MM.1S (cell line): ENCODE measurements at regions not wholly inside any gene's neighbourhood (a gene's known extent, or its start where the extent isn't known, plus 50 kb on each side); places are given as distances from the start of the nearest gene placed in this dataset.
A peak's percentile ranks its signal among the peaks of the same experiment; 100 is the strongest.

Experiments used
- DNase-seq: peaks from one replicate; pipeline ENCODE4 v3.0.0-alpha.2; 2015
- H2AFZ ChIP-seq: fragments of 300-600 bp; sonication (generic); 2 replicates; pipeline ENCODE4 v1.6.0; 2016; ENCODE audit warnings: antibody characterized with exemption, low read length
- H3F3A ChIP-seq: fragments of 300-600 bp; sonication (generic); 2 replicates; pipeline ENCODE4 v1.6.1; 2016; ENCODE audit warnings: mild to moderate bottlenecking, antibody characterized with exemption, low read length, moderate library complexity, mixed read lengths; ENCODE audit not compliant: insufficient read depth
- H3K27ac ChIP-seq: fragments of 300-600 bp; sonication (generic); 2 replicates; pipeline ENCODE4 v1.5.1; 2016; ENCODE audit warnings: mild to moderate bottlenecking, low read length
- H3K27me3 ChIP-seq: fragments of 300-600 bp; sonication (generic); replicated peaks from 2 replicates; pipeline ENCODE4 v1.6.0; 2016; ENCODE audit warnings: low read length; ENCODE audit not compliant: insufficient read depth
- H3K36me3 ChIP-seq: fragments of 300-600 bp; sonication (generic); replicated peaks from 2 replicates; pipeline ENCODE4 v1.6.1; 2016; ENCODE audit warnings: mild to moderate bottlenecking, low read length, mixed read lengths; ENCODE audit not compliant: insufficient read depth
- H3K4me1 ChIP-seq: fragments of 300-600 bp; sonication (generic); 2 replicates; pipeline ENCODE4 v1.6.1; 2016; ENCODE audit warnings: low read length, mixed read lengths
- H3K4me2 ChIP-seq: fragments of 300-600 bp; sonication (generic); 2 replicates; pipeline ENCODE4 v1.6.0; 2016; ENCODE audit warnings: low read depth, low read length
- H3K4me3 ChIP-seq: fragments of 300-600 bp; sonication (generic); 2 replicates; pipeline ENCODE4 v1.5.1; 2016; ENCODE audit warnings: low read length, mixed read lengths
- H3K79me2 ChIP-seq: fragments of 300-600 bp; sonication (generic); 2 replicates; pipeline ENCODE4 v1.6.1; 2016; ENCODE audit warnings: mixed run types, low read length, mixed read lengths
- H3K9ac ChIP-seq: fragments of 300-600 bp; sonication (generic); 2 replicates; pipeline ENCODE4 v1.6.1; 2016; ENCODE audit warnings: low read length, mixed read lengths
- H3K9me2 ChIP-seq: fragments of 300-600 bp; sonication (generic); replicated peaks from 2 replicates; pipeline ENCODE4 v1.6.1; 2016; ENCODE audit warnings: mild to moderate bottlenecking, low read length, mixed read lengths; ENCODE audit not compliant: insufficient read depth
- H3K9me3 ChIP-seq: fragments of 300-600 bp; sonication (generic); replicated peaks from 2 replicates; pipeline ENCODE4 v1.6.1; 2016; ENCODE audit warnings: mild to moderate bottlenecking, low read length, mixed read lengths; ENCODE audit not compliant: insufficient read depth
- H4K20me1 ChIP-seq: fragments of 300-600 bp; sonication (generic); 2 replicates; pipeline ENCODE4 v1.6.1; 2016; ENCODE audit warnings: mild to moderate bottlenecking, low read length, moderate library complexity, mixed read lengths; ENCODE audit not compliant: insufficient read depth
- CTCF ChIP-seq: fragments of 300-600 bp; sonication (generic); IDR thresholded peaks from 2 replicates; pipeline ENCODE4 v1.5.1; 2016; ENCODE audit warnings: antibody characterized with exemption, low read length, mixed read lengths
- EZH2 ChIP-seq: fragments of 300-600 bp; sonication (generic); optimal IDR thresholded peaks from 2 replicates; pipeline ENCODE3; 2017; ENCODE audit warnings: low read depth, mild to moderate bottlenecking, antibody characterized with exemption, low read length, mixed read lengths
- EZH2phosphoT487 ChIP-seq: fragments of 300-600 bp; sonication (generic); IDR thresholded peaks from 2 replicates; pipeline ENCODE4 v1.6.1; 2018; ENCODE audit warnings: antibody characterized with exemption, low read length

GRCh38 chrX:138777230-138777629, 65.7 kb upstream of the FGF13 start:
- no peaks in the 10 kb centered on the region for H3K9me2 ChIP-seq

DNA sequence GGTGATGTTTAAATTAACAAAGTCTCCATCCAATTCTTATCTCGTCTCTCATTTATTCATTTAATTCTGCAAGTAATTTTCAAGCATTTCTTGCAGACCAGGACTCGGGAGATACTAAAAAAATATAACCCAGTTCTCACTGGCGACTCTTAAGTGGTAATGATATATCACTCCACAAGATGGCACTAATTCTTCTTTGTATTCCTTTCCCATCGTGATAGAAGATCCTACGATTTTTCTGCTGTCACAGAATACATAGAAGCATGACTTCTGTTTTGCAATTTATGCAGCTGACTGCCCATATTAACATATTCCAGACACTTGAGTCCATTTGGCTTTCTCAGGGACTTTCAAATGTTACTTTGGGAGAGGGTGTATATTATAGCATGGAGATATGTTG, 64.0 kb upstream of the FGF13 start:
- Histone ChIP-seq H3K79me2 (no peaks in the 10 kb centered on the region), H4K20me1 (no peaks in the 10 kb centered on the region), H3K4me2 (no peak overlapping the region), H3K27me3 (no peaks in the 10 kb centered on the region), H3K9me3 (no peaks in the 10 kb centered on the region), H3K9me2 (no peaks in the 10 kb centered on the region), H3K4me3 (no peak overlapping the region), H2AFZ (no peak overlapping the region), H3K36me3 (no peaks in the 10 kb centered on the region), H3K9ac (no peak overlapping the region), H3K27ac (no peak overlapping the region), H3F3A (no peaks in the 10 kb centered on the region), H3K4me1 (no peaks in the 10 kb centered on the region)
- DNase-seq: peak; percentile 41
- TF ChIP-seq CTCF: peak; percentile 49
- TF ChIP-seq EZH2phosphoT487: no peak
- no peak for TF ChIP-seq EZH2

More at GRCh38 chrX:138777230-138777629, 65.7 kb upstream of the FGF13 start:
- Histone ChIP-seq H4K20me1 (no peaks in the 10 kb centered on the region), H3K79me2 (no peaks in the 10 kb centered on the region), H3K4me1 (no peaks in the 10 kb centered on the region), H2AFZ (no peak overlapping the region), H3K4me2 (no peak overlapping the region), H3K4me3 (no peak overlapping the region), H3K36me3 (no peaks in the 10 kb centered on the region), H3K9me3 (no peaks in the 10 kb centered on the region), H3K9ac (no peak overlapping the region), H3K27me3 (no peaks in the 10 kb centered on the region), H3K27ac (no peak overlapping the region), H3F3A (no peaks in the 10 kb centered on the region)
- DNase-seq: no peak
- TF ChIP-seq CTCF (no peak), EZH2phosphoT487 (no peak), EZH2 (no peak)

DNA sequence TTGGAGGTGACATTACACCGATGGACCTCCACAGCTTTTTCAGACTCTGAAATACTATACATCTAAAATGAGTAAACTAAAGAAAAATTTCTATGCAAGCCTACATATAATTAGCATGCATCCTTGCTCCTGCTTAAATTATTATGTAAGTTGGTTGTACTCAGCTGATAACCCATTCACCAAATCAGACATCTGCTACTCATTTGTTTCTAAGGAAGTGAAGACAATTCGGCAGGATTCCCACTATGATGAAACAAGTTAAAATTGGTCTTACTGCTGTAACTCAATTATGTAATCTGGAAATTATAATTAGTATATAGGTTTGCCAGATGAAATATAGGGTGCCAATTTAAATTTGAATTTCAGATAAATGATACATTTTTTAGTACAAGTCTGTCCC, 59.5 kb upstream of the FGF13 start:
- Histone ChIP-seq H3K4me3 (no peak overlapping the region), H3K27ac (no peak overlapping the region), H4K20me1 (no peaks in the 10 kb centered on the region), H3F3A (no peaks in the 10 kb centered on the region), H3K79me2 (no peaks in the 10 kb centered on the region), H3K27me3 (no peaks in the 10 kb centered on the region), H3K9me2 (no peaks in the 10 kb centered on the region), H3K4me1 (no peaks in the 10 kb centered on the region), H3K9ac (no peak overlapping the region), H3K9me3 (no peaks in the 10 kb centered on the region), H3K36me3 (no peaks in the 10 kb centered on the region), H3K4me2 (no peak overlapping the region), H2AFZ (no peak overlapping the region)
- no peak for DNase-seq
- TF ChIP-seq EZH2 (no peak), EZH2phosphoT487 (no peak), CTCF (no peak)
